ENCODE measurements at regions not wholly inside any gene's neighbourhood (a gene's known extent, or its start where the extent isn't known, plus 50 kb on each side); places are given as distances from the start of the nearest gene placed in this dataset.

DNA sequence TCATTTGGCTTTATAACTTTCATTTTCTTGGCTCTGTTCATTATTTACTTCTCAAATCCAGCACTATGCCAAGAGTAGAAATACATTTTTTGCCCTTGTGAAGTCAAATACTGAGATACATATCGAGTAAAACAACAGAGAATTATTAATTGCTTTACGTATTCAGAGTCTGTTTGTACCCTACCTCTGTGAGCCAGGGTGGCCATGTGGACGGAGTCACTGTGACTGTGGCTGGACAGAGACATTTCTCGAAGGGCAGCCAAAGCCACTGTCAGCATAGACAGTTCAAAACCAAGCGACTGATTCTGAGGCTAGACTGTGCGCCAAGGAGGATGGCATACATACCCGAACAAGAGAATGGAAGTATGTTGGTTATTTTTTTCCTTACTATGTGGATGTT, 391.0 kb upstream of the PROX1 start:
- dilution Hi-C loops (cut with HindIII; ENCODE audit: low sequenced_read_pairs, unreplicated experiment) = no loop called here
- TF ChIP-seq CEBPB (IDR thresholded peaks at IDR 0.05; ENCODE audit: low read depth, low read length) (no peak), MXI1 (IDR thresholded peaks at IDR 0.05; ENCODE audit: borderline replicate concordance, low read depth, low read length) (no peak), SMC3 (IDR thresholded peaks at IDR 0.05; ENCODE audit: low read depth, low read length) (no peak), BHLHE40 (IDR thresholded peaks at IDR 0.05; ENCODE audit: low read depth, low read length) (no peak), MAZ (IDR thresholded peaks at IDR 0.05; ENCODE audit: borderline replicate concordance, low read depth, low read length) (no peak), POLR2A (IDR thresholded peaks at IDR 0.05; ENCODE audit: low read depth, low read length) (no peak), FOS (IDR thresholded peaks at IDR 0.05; ENCODE audit: low read depth, low read length) (no peak), MAFK (IDR thresholded peaks at IDR 0.05; ENCODE audit: low read depth, low read length) (no peak), RAD21 (IDR thresholded peaks at IDR 0.05; ENCODE audit: low read length) (no peak), NFE2L2 (IDR thresholded peaks at IDR 0.05; ENCODE audit: low read depth, low read length) (no peak), CHD1 (IDR thresholded peaks at IDR 0.05; ENCODE audit: low read depth, low read length) (no peak), RFX5 (IDR thresholded peaks at IDR 0.05; ENCODE audit: low read depth, low read length) (no peak), RCOR1 (IDR thresholded peaks at IDR 0.05; ENCODE audit: insufficient replicate concordance, low read length) (no peak)
- TF ChIP-seq, protein P1, sequence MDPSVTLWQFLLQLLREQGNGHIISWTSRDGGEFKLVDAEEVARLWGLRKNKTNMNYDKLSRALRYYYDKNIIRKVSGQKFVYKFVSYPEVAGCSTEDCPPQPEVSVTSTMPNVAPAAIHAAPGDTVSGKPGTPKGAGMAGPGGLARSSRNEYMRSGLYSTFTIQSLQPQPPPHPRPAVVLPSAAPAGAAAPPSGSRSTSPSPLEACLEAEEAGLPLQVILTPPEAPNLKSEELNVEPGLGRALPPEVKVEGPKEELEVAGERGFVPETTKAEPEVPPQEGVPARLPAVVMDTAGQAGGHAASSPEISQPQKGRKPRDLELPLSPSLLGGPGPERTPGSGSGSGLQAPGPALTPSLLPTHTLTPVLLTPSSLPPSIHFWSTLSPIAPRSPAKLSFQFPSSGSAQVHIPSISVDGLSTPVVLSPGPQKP (IDR thresholded peaks at IDR 0.05; ENCODE audit: borderline replicate concordance, low read depth, low read length) = no peak
- TF ChIP-seq, protein P2, sequence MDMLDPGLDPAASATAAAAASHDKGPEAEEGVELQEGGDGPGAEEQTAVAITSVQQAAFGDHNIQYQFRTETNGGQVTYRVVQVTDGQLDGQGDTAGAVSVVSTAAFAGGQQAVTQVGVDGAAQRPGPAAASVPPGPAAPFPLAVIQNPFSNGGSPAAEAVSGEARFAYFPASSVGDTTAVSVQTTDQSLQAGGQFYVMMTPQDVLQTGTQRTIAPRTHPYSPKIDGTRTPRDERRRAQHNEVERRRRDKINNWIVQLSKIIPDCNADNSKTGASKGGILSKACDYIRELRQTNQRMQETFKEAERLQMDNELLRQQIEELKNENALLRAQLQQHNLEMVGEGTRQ (IDR thresholded peaks at IDR 0.05; ENCODE audit: low read depth, low read length) = no peak
- TF ChIP-seq, protein P3, sequence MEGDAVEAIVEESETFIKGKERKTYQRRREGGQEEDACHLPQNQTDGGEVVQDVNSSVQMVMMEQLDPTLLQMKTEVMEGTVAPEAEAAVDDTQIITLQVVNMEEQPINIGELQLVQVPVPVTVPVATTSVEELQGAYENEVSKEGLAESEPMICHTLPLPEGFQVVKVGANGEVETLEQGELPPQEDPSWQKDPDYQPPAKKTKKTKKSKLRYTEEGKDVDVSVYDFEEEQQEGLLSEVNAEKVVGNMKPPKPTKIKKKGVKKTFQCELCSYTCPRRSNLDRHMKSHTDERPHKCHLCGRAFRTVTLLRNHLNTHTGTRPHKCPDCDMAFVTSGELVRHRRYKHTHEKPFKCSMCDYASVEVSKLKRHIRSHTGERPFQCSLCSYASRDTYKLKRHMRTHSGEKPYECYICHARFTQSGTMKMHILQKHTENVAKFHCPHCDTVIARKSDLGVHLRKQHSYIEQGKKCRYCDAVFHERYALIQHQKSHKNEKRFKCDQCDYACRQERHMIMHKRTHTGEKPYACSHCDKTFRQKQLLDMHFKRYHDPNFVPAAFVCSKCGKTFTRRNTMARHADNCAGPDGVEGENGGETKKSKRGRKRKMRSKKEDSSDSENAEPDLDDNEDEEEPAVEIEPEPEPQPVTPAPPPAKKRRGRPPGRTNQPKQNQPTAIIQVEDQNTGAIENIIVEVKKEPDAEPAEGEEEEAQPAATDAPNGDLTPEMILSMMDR (conservative IDR thresholded peaks at IDR 0.05; ENCODE audit: low read depth, low read length) = no peak
- no peaks in the 10 kb centered on the region for H3K79me1 ChIP-seq (ENCODE audit: low read depth in 1 of 2, low read length in 2 of 2)
- no peak overlapping the region for H2BK120ac ChIP-seq (ENCODE audit: low read depth, low read length)
- H3K9ac ChIP-seq (ENCODE audit: low read depth, low read length) = no peak overlapping the region
- H3K4me1 ChIP-seq (ENCODE audit: control insufficient read depth, insufficient read depth, low read length) = no peaks in the 10 kb centered on the region
- no peak overlapping the region for H3K27ac ChIP-seq (ENCODE audit: insufficient read depth, low read length)
- no peaks in the 10 kb centered on the region for H3K36me3 ChIP-seq (ENCODE audit: control insufficient read depth, insufficient read depth, low read length)
- no peak overlapping the region for H3K4me2 ChIP-seq (ENCODE audit: low read depth, low read length)
- 47% methylated on average over 2 of the region's 7 CpGs; no CpG with 5 or more reads in 1 of the 2 experiments for WGBS, 2 experiments (ENCODE audit: extremely low coverage in 2 of 2, insufficient read length in 1 of 2)
- ChIA-PET POLR2A (ENCODE audit: unreplicated experiment) (no interaction called here), CTCF (no interaction called here)
- H2BK20ac ChIP-seq (ENCODE audit: low read depth, low read length) = no peak overlapping the region
- DNase-seq (no peak), ATAC-seq (ENCODE audit: low read depth) (no peak)
- no peak overlapping the region for H4K91ac ChIP-seq (ENCODE audit: insufficient read depth, low read depth, low read length)
- H3K27me3 ChIP-seq (ENCODE audit: control insufficient read depth, insufficient read depth, low read length) = no peaks in the 10 kb centered on the region
- no peak overlapping the region for H2AFZ ChIP-seq (replicated peaks; ENCODE audit: low read length, poor library complexity)
- no peaks in the 10 kb centered on the region for H3K9me1 ChIP-seq (ENCODE audit: insufficient read depth, low read length)
- intact Hi-C loops (cut with micrococcal nuclease) = no loop called here
- H3K4ac ChIP-seq (ENCODE audit: low read depth, low read length) = no peak overlapping the region
- no peak overlapping the region for H3K4me3 ChIP-seq (ENCODE audit: insufficient read depth, low read depth, low read length)
- no peaks in the 10 kb centered on the region for H4K20me1 ChIP-seq (ENCODE audit: insufficient read depth, low read length)
- H2AK5ac ChIP-seq (ENCODE audit: low read depth, low read length) = no peak overlapping the region
- in situ Hi-C loops (cut with MboI; ENCODE audit: low sequenced_read_pairs) = no loop called here
- H3K56ac ChIP-seq (ENCODE audit: extremely low read depth, insufficient read depth, low read length) = no peak overlapping the region
- H2BK5ac ChIP-seq (ENCODE audit: low read depth, low read length, poor library complexity, severe bottlenecking) = no peak overlapping the region
- H2AK9ac ChIP-seq (replicated peaks; ENCODE audit: low read depth, low read length, poor library complexity) = no peak overlapping the region
- no peak overlapping the region for H3K23ac ChIP-seq (ENCODE audit: low read depth, low read length)
- H3K9me3 ChIP-seq (ENCODE audit: control insufficient read depth, insufficient read depth, low read length) = peaks cover 17% of the 10 kb centered on the region
- no TSS peak for BruUV-seq (replicated peaks)
- H3K18ac ChIP-seq (ENCODE audit: low read depth, low read length) = no peak overlapping the region
- no peak overlapping the region for H4K8ac ChIP-seq (ENCODE audit: low read depth in 2 of 2, low read length in 2 of 2)
- H4K5ac ChIP-seq (ENCODE audit: low read depth, low read length) = no peak overlapping the region
- H2BK15ac ChIP-seq (ENCODE audit: low read depth, low read length) = no peak overlapping the region
- no peak overlapping the region for H3K14ac ChIP-seq (replicated peaks; ENCODE audit: low read depth, low read length)

All from IMR-90 (cell line).